Neural cell (in vitro differentiated cells): ENCODE measurements at regions not wholly inside any gene's neighbourhood (a gene's known extent, or its start where the extent isn't known, plus 50 kb on each side); places are given as distances from the start of the nearest gene placed in this dataset.

Source experiments
- H2AFZ ChIP-seq: fragments of 200-600, 300-800 bp; sonication (generic), shearing (Covaris generic); 2 replicates; pipeline ENCODE4 v1.6.0; 2014; ENCODE audit warnings: low read depth, mild to moderate bottlenecking, antibody characterized with exemption, low read length, moderate library complexity
- H3F3A ChIP-seq: fragments of 200-600 bp; shearing (Covaris generic); 2 replicates; pipeline ENCODE4 v1.6.1; 2016; ENCODE audit warnings: mild to moderate bottlenecking, moderate library complexity, mixed read lengths, antibody characterized with exemption, low read length; ENCODE audit not compliant: insufficient read depth, poor library complexity, severe bottlenecking
- H3K27ac ChIP-seq: fragments of 200-600, 300-800 bp; sonication (generic), shearing (Covaris generic); 2 replicates; pipeline ENCODE4 v1.5.1; 2014; ENCODE audit warnings: mild to moderate bottlenecking, low read length, moderate library complexity
- H3K27me3 ChIP-seq: fragments of 300-800, 200-600 bp; sonication (generic), shearing (Covaris generic); 2 replicates; pipeline ENCODE4 v1.6.0; 2014; ENCODE audit warnings: mild to moderate bottlenecking, low read depth, low read length, moderate library complexity; ENCODE audit not compliant: insufficient read depth
- H3K36me3 ChIP-seq: fragments of 300-800, 200-600 bp; sonication (generic), shearing (Covaris generic); 2 replicates; pipeline ENCODE4 v1.5.1; 2014; ENCODE audit warnings: mild to moderate bottlenecking, antibody characterized with exemption, low read length, moderate library complexity; ENCODE audit not compliant: insufficient read depth
- H3K4me2 ChIP-seq: fragments of 300-800, 200-600 bp; sonication (generic), shearing (Covaris generic); 2 replicates; pipeline ENCODE4 v1.6.0; 2014; ENCODE audit warnings: mild to moderate bottlenecking, low read length
- H3K4me3 ChIP-seq: fragments of 300-800, 200-600 bp; sonication (generic), shearing (Covaris generic); 2 replicates; pipeline ENCODE4 v1.5.1; 2014; ENCODE audit warnings: mild to moderate bottlenecking, low read length, moderate library complexity
- H3K79me2 ChIP-seq: fragments of 200-600 bp; shearing (Covaris generic); replicated peaks from 2 replicates; pipeline ENCODE4 v1.6.0; 2014; ENCODE audit warnings: mild to moderate bottlenecking, low read length, moderate library complexity; ENCODE audit not compliant: insufficient read depth
- H3K9ac ChIP-seq: fragments of 300-800, 200-600 bp; sonication (generic), shearing (Covaris generic); 2 replicates; pipeline ENCODE4 v1.6.1; 2016; ENCODE audit warnings: mild to moderate bottlenecking, low read length, mixed read lengths
- H3K9me2 ChIP-seq: fragments of 200-600 bp; shearing (Covaris generic); 2 replicates; pipeline ENCODE4 v1.6.1; 2016; ENCODE audit warnings: mild to moderate bottlenecking, low read length, mixed read lengths; ENCODE audit not compliant: insufficient read depth
- H3K9me3 ChIP-seq: fragments of 200-600, 300-800 bp; sonication (generic), shearing (Covaris generic); 2 replicates; pipeline ENCODE4 v1.6.1; 2016; ENCODE audit warnings: mild to moderate bottlenecking, mixed run types, low read length, moderate library complexity, mixed read lengths
- H4K20me1 ChIP-seq: fragments of 200-600 bp; shearing (Covaris generic); 2 replicates; pipeline ENCODE4 v1.6.1; 2016; ENCODE audit warnings: mild to moderate bottlenecking, mixed run types; ENCODE audit not compliant: insufficient read depth
- EP300 ChIP-seq: fragments of 450-650 bp; conservative IDR thresholded peaks from 2 replicates; pipeline ENCODE4 v1.6.1; 2014; ENCODE audit warnings: antibody characterized with exemption, mild to moderate bottlenecking, moderate library complexity; ENCODE audit not compliant: poor library complexity, severe bottlenecking
- EZH2 ChIP-seq: fragments of 200-600, 300-800 bp; shearing (Covaris generic), sonication (generic); IDR thresholded peaks from 2 replicates; pipeline ENCODE4 v1.6.1; 2014; ENCODE audit warnings: antibody characterized with exemption, low read length, borderline replicate concordance, mild to moderate bottlenecking; ENCODE audit not compliant: insufficient read depth, poor library complexity, severe bottlenecking
- MXI1 ChIP-seq: fragments of 450-650 bp; conservative IDR thresholded peaks from 2 replicates; pipeline ENCODE4 v1.6.1; 2014; ENCODE audit warnings: antibody characterized with exemption, mild to moderate bottlenecking; ENCODE audit not compliant: poor library complexity, severe bottlenecking
- POLR2AphosphoS5 ChIP-seq: IDR thresholded peaks from 2 replicates; pipeline ENCODE4 v1.6.1; 2012
- RAD21 ChIP-seq: fragments of 450-650 bp; conservative IDR thresholded peaks from 2 replicates; pipeline ENCODE4 v1.6.1; 2014; ENCODE audit warnings: antibody characterized with exemption, mild to moderate bottlenecking, moderate library complexity
- SMC3 ChIP-seq: fragments of 450-650 bp; conservative IDR thresholded peaks from 2 replicates; pipeline ENCODE4 v1.6.1; 2014; ENCODE audit warnings: antibody characterized with exemption, mild to moderate bottlenecking, moderate library complexity; ENCODE audit not compliant: poor library complexity
- TAF1 ChIP-seq: IDR thresholded peaks from 2 replicates; pipeline ENCODE4 v1.6.1; 2012; ENCODE audit warnings: low read depth
- TF ChIP-seq, protein P1 (sequence below): fragments of 450-650 bp; IDR thresholded peaks from 2 replicates; pipeline ENCODE4 v1.5.1; 2014; ENCODE audit warnings: antibody characterized with exemption, mild to moderate bottlenecking, moderate library complexity; ENCODE audit not compliant: poor library complexity, severe bottlenecking
- TF ChIP-seq, protein P2 (sequence below): IDR thresholded peaks from 2 replicates; pipeline ENCODE4 v1.6.1; 2012; ENCODE audit warnings: borderline replicate concordance

- Histone ChIP-seq H3K27ac (no peak overlapping the region), H3F3A (no peaks in the 10 kb centered on the region), H3K4me3 (no peak overlapping the region), H4K20me1 (no peaks in the 10 kb centered on the region), H2AFZ (no peak overlapping the region), H3K9me2 (no peaks in the 10 kb centered on the region), H3K4me2 (no peak overlapping the region), H3K9me3 (no peaks in the 10 kb centered on the region), H3K36me3 (no peaks in the 10 kb centered on the region), H3K79me2 (no peaks in the 10 kb centered on the region), H3K27me3 (no peaks in the 10 kb centered on the region), H3K9ac (no peak overlapping the region)
- TF ChIP-seq EP300 (no peak), SMC3 (no peak), RAD21 (no peak), POLR2AphosphoS5 (no peak), MXI1 (no peak), EZH2 (no peak), TAF1 (no peak)
- TF ChIP-seq, protein P1, sequence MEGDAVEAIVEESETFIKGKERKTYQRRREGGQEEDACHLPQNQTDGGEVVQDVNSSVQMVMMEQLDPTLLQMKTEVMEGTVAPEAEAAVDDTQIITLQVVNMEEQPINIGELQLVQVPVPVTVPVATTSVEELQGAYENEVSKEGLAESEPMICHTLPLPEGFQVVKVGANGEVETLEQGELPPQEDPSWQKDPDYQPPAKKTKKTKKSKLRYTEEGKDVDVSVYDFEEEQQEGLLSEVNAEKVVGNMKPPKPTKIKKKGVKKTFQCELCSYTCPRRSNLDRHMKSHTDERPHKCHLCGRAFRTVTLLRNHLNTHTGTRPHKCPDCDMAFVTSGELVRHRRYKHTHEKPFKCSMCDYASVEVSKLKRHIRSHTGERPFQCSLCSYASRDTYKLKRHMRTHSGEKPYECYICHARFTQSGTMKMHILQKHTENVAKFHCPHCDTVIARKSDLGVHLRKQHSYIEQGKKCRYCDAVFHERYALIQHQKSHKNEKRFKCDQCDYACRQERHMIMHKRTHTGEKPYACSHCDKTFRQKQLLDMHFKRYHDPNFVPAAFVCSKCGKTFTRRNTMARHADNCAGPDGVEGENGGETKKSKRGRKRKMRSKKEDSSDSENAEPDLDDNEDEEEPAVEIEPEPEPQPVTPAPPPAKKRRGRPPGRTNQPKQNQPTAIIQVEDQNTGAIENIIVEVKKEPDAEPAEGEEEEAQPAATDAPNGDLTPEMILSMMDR, result no peak
- TF ChIP-seq, protein P2, sequence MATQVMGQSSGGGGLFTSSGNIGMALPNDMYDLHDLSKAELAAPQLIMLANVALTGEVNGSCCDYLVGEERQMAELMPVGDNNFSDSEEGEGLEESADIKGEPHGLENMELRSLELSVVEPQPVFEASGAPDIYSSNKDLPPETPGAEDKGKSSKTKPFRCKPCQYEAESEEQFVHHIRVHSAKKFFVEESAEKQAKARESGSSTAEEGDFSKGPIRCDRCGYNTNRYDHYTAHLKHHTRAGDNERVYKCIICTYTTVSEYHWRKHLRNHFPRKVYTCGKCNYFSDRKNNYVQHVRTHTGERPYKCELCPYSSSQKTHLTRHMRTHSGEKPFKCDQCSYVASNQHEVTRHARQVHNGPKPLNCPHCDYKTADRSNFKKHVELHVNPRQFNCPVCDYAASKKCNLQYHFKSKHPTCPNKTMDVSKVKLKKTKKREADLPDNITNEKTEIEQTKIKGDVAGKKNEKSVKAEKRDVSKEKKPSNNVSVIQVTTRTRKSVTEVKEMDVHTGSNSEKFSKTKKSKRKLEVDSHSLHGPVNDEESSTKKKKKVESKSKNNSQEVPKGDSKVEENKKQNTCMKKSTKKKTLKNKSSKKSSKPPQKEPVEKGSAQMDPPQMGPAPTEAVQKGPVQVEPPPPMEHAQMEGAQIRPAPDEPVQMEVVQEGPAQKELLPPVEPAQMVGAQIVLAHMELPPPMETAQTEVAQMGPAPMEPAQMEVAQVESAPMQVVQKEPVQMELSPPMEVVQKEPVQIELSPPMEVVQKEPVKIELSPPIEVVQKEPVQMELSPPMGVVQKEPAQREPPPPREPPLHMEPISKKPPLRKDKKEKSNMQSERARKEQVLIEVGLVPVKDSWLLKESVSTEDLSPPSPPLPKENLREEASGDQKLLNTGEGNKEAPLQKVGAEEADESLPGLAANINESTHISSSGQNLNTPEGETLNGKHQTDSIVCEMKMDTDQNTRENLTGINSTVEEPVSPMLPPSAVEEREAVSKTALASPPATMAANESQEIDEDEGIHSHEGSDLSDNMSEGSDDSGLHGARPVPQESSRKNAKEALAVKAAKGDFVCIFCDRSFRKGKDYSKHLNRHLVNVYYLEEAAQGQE, result no peak
These were observed 343.7 kb upstream of the PPP1R2C start for GRCh38 chrX:43121637-43122036.

GRCh38 chrX:43139645-43140044 lies 361.7 kb upstream of the PPP1R2C start:
- Histone ChIP-seq H4K20me1 (no peaks in the 10 kb centered on the region), H3K4me3 (no peak overlapping the region), H3K9me3 (no peaks in the 10 kb centered on the region), H3K9me2 (no peaks in the 10 kb centered on the region), H3K27me3 (no peaks in the 10 kb centered on the region), H3K4me2 (no peak overlapping the region), H3K9ac (no peak overlapping the region), H3K27ac (no peak overlapping the region), H2AFZ (no peak overlapping the region), H3K36me3 (no peaks in the 10 kb centered on the region), H3K79me2 (no peaks in the 10 kb centered on the region), H3F3A (no peaks in the 10 kb centered on the region)
- no peak for TF ChIP-seq EZH2
- TF ChIP-seq POLR2AphosphoS5, result no peak
- no peak for TF ChIP-seq EP300
- no peak for TF ChIP-seq SMC3
- TF ChIP-seq, protein P2, result no peak
- TF ChIP-seq, protein P1, result no peak
- TF ChIP-seq TAF1, result no peak
- no peak for TF ChIP-seq RAD21
